ENCODE measurements at regions not wholly inside any gene's neighbourhood (a gene's known extent, or its start where the extent isn't known, plus 50 kb on each side); places are given as distances from the start of the nearest gene placed in this dataset.

DNA sequence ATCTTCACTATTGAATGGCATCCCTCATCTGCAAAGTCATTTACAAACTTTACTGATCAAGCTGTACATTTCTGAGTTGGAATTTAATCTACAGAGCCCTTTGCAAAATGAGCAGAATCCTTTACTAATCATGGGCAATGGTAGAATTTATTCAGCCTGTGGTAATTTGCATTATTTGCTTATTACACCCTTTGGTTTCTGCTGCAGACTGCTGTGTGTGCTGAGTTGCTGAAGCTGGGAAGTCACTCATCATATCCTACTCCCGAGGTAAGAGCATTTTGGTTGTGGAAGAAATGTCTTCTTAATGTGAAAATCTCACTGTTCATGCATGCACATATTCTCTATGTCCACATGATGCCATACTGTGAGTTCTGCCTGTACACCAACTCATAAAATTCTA, 357.4 kb upstream of the SLC39A10 start:
- Mint-ChIP-seq H3K36me3 (no peaks in the 10 kb centered on the region), H3K4me3 (no peak overlapping the region), H3K4me1 (no peaks in the 10 kb centered on the region), H3K27ac (no peak overlapping the region), H3K27me3 (ENCODE audit: low read depth in 3 of 3) (no peaks in the 10 kb centered on the region), H3K9me3 (peaks cover 0 to 11% (median 2%) of the 10 kb centered on the region in 7 donors)
- no peak for DNase-seq
- no peak overlapping the region for H3K9ac ChIP-seq (ENCODE audit: insufficient read depth, low read length, poor library complexity, severe bottlenecking)
- no peak overlapping the region for H3K4me3 ChIP-seq (replicated peaks in 1 of 3; ENCODE audit: low read depth in 2 of 3, low read length in 3 of 3)
- WGBS (ENCODE audit: insufficient coverage) = no CpG with 5 or more reads among the region's 1 CpG
- H3K9me3 ChIP-seq (replicated peaks in 1 of 2; ENCODE audit: control insufficient read depth in 1 of 2, insufficient read depth in 1 of 2, low read length in 2 of 2) = no peaks in the 10 kb centered on the region
- intact Hi-C loops (cut with micrococcal nuclease) = no loop called here
- no peak overlapping the region for H3K27ac ChIP-seq (ENCODE audit: low read depth in 1 of 2, low read length in 2 of 2)
- TF ChIP-seq, protein P1, sequence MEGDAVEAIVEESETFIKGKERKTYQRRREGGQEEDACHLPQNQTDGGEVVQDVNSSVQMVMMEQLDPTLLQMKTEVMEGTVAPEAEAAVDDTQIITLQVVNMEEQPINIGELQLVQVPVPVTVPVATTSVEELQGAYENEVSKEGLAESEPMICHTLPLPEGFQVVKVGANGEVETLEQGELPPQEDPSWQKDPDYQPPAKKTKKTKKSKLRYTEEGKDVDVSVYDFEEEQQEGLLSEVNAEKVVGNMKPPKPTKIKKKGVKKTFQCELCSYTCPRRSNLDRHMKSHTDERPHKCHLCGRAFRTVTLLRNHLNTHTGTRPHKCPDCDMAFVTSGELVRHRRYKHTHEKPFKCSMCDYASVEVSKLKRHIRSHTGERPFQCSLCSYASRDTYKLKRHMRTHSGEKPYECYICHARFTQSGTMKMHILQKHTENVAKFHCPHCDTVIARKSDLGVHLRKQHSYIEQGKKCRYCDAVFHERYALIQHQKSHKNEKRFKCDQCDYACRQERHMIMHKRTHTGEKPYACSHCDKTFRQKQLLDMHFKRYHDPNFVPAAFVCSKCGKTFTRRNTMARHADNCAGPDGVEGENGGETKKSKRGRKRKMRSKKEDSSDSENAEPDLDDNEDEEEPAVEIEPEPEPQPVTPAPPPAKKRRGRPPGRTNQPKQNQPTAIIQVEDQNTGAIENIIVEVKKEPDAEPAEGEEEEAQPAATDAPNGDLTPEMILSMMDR (IDR thresholded peaks at IDR 0.05) = no peak
- no peaks in the 10 kb centered on the region for H3K4me1 ChIP-seq (ENCODE audit: control insufficient read depth in 1 of 2, insufficient read depth in 2 of 2, low read length in 2 of 2)
- no peaks in the 10 kb centered on the region for H3K36me3 ChIP-seq (replicated peaks in 1 of 2; ENCODE audit: control insufficient read depth in 1 of 2, insufficient read depth in 2 of 2, low read length in 2 of 2)
- no peaks in the 10 kb centered on the region for H3K79me2 ChIP-seq (ENCODE audit: insufficient read depth, low read length)
- no peaks in the 10 kb centered on the region for H4K20me1 ChIP-seq (ENCODE audit: insufficient read depth, low read length)
- no peaks in the 10 kb centered on the region for H3K27me3 ChIP-seq (ENCODE audit: control insufficient read depth in 2 of 2, insufficient read depth in 2 of 2, low read length in 2 of 2)
- H3K4me2 ChIP-seq (replicated peaks; ENCODE audit: extremely low read depth, low read length, poor library complexity, severe bottlenecking) = no peak overlapping the region
- H2AFZ ChIP-seq (ENCODE audit: insufficient read depth, low read depth, low read length, poor library complexity, severe bottlenecking) = no peak overlapping the region

DNA sequence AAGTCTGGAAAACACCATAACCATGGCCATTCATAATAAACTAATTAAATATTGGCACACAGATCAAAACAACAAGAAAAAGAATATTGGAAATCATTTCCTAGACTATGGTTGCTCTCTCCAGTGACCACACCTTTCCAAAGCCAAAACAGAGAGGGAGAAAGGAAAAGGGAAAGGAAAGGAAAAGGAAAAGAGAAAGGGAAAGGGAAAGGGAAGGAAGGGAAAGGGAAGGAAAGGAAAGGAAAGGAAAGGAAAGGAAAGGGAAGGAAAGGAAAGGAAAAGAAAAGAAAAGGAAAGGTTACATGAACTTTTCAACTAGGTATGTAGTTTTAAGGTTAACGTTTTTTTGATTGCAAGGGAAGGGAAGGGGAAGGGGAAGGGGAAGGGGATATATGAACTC, 360.5 kb upstream of the SLC39A10 start:
- intact Hi-C loops (cut with micrococcal nuclease) = no loop called here
- no peak overlapping the region for H3K4me2 ChIP-seq (replicated peaks; ENCODE audit: extremely low read depth, low read length, poor library complexity, severe bottlenecking)
- Mint-ChIP-seq H3K4me1 (no peaks in the 10 kb centered on the region), H3K36me3 (no peaks in the 10 kb centered on the region), H3K9me3 (peaks cover 0 to 18% (median 7%) of the 10 kb centered on the region in 7 donors), H3K27me3 (ENCODE audit: low read depth in 3 of 3) (no peaks in the 10 kb centered on the region), H3K4me3 (no peak overlapping the region), H3K27ac (no peak overlapping the region)
- H3K27me3 ChIP-seq (ENCODE audit: control insufficient read depth in 2 of 2, insufficient read depth in 2 of 2, low read length in 2 of 2) = no peaks in the 10 kb centered on the region
- H3K27ac ChIP-seq (ENCODE audit: low read depth in 1 of 2, low read length in 2 of 2) = no peak overlapping the region
- no peaks in the 10 kb centered on the region for H4K20me1 ChIP-seq (ENCODE audit: insufficient read depth, low read length)
- H3K4me3 ChIP-seq (replicated peaks in 1 of 3; ENCODE audit: low read depth in 2 of 3, low read length in 3 of 3) = no peak overlapping the region
- no peak overlapping the region for H2AFZ ChIP-seq (ENCODE audit: insufficient read depth, low read depth, low read length, poor library complexity, severe bottlenecking)
- TF ChIP-seq, protein P1 (IDR thresholded peaks at IDR 0.05) = no peak
- H3K9ac ChIP-seq (ENCODE audit: insufficient read depth, low read length, poor library complexity, severe bottlenecking) = no peak overlapping the region
- no peak for DNase-seq
- no peaks in the 10 kb centered on the region for H3K9me3 ChIP-seq (replicated peaks in 1 of 2; ENCODE audit: control insufficient read depth in 1 of 2, insufficient read depth in 1 of 2, low read length in 2 of 2)
- no peaks in the 10 kb centered on the region for H3K79me2 ChIP-seq (ENCODE audit: insufficient read depth, low read length)
- 100% methylated on average over 1 of the region's 1 CpG for whole genome bisulfite sequencing (ENCODE audit: insufficient coverage)
- no peaks in the 10 kb centered on the region for H3K36me3 ChIP-seq (replicated peaks in 1 of 2; ENCODE audit: control insufficient read depth in 1 of 2, insufficient read depth in 2 of 2, low read length in 2 of 2)
- no peaks in the 10 kb centered on the region for H3K4me1 ChIP-seq (ENCODE audit: control insufficient read depth in 1 of 2, insufficient read depth in 2 of 2, low read length in 2 of 2)

Data from CD14-positive monocyte (primary cell).